ENCODE measurements at regions not wholly inside any gene's neighbourhood (a gene's known extent, or its start where the extent isn't known, plus 50 kb on each side); places are given as distances from the start of the nearest gene placed in this dataset.

DNA sequence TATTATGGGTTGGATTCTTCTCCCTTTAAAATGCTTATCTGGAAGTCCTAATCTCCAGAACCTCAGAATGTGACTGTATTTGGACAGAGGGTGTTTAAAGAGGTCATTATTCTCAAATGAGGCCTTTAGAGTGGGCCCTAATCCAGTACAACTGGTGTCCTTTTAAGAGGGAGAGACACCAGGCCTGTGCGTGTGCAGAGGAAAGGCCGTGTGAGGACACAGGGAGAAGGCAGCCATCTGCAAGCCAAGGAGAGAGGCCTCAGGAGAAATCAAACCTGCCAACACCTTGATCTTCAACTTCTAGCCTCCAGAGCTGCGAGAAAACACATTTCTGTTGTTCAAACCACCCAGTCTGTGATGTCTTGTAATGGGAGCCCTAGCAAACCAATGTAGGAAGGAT lies 235.4 kb upstream of the MYO3A start:
- Histone ChIP-seq H3K4me2 (ENCODE audit: low read depth, low read length, poor library complexity, severe bottlenecking) (no peak overlapping the region), H3K27me3 (ENCODE audit: low read length) (no peaks in the 10 kb centered on the region), H4K20me1 (ENCODE audit: low read depth, low read length) (no peaks in the 10 kb centered on the region), H3K79me2 (ENCODE audit: insufficient read depth, low read length) (no peaks in the 10 kb centered on the region), H3K9me2 (replicated peaks; ENCODE audit: insufficient read depth, low read length) (no peaks in the 10 kb centered on the region), H3F3A (ENCODE audit: insufficient read depth) (no peaks in the 10 kb centered on the region), H2AFZ (ENCODE audit: low read depth, low read length, severe bottlenecking) (no peak overlapping the region), H3K9ac (ENCODE audit: low read length) (no peak overlapping the region), H3K36me3 (ENCODE audit: low read length) (no peaks in the 10 kb centered on the region), H3K4me3 (ENCODE audit: insufficient read depth, low read length, poor library complexity, severe bottlenecking) (no peak overlapping the region), H3K9me3 (ENCODE audit: insufficient read depth, low read length) (no peaks in the 10 kb centered on the region), H3K27ac (ENCODE audit: low read depth, low read length) (no peak overlapping the region)
- TF ChIP-seq, protein P1, sequence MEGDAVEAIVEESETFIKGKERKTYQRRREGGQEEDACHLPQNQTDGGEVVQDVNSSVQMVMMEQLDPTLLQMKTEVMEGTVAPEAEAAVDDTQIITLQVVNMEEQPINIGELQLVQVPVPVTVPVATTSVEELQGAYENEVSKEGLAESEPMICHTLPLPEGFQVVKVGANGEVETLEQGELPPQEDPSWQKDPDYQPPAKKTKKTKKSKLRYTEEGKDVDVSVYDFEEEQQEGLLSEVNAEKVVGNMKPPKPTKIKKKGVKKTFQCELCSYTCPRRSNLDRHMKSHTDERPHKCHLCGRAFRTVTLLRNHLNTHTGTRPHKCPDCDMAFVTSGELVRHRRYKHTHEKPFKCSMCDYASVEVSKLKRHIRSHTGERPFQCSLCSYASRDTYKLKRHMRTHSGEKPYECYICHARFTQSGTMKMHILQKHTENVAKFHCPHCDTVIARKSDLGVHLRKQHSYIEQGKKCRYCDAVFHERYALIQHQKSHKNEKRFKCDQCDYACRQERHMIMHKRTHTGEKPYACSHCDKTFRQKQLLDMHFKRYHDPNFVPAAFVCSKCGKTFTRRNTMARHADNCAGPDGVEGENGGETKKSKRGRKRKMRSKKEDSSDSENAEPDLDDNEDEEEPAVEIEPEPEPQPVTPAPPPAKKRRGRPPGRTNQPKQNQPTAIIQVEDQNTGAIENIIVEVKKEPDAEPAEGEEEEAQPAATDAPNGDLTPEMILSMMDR (IDR thresholded peaks at IDR 0.05; ENCODE audit: insufficient read depth, low read length, poor library complexity, severe bottlenecking), result no peak
- TF ChIP-seq EZH2phosphoT487 (conservative IDR thresholded peaks at IDR 0.05; ENCODE audit: low read length), result no peak

DNA sequence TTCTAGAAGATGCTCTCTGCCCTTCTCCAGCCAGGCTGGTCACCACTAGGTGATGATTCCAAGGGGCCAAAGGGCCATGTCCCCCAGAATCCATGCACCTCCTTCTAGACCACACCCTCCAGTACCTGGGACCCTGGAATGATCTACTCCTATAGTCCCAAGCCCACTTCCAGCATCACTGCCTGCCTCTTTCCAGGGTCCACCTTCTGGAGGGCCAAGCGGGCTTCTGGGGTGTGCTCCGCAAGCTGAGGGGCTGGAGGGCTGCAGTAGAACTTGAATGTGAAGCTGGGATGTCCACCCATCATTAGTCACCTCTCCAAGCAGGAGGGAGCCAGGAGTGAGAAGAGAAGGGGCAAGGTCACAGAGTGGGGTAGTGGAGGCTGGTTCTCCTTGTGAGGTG lies 234.4 kb upstream of the MYO3A start:
- Histone ChIP-seq H3K9me3 (ENCODE audit: insufficient read depth, low read length) (no peaks in the 10 kb centered on the region), H3K79me2 (ENCODE audit: insufficient read depth, low read length) (no peaks in the 10 kb centered on the region), H4K20me1 (ENCODE audit: low read depth, low read length) (no peaks in the 10 kb centered on the region), H3K27ac (ENCODE audit: low read depth, low read length) (no peak overlapping the region), H3K4me2 (ENCODE audit: low read depth, low read length, poor library complexity, severe bottlenecking) (no peak overlapping the region), H3K4me3 (ENCODE audit: insufficient read depth, low read length, poor library complexity, severe bottlenecking) (no peak overlapping the region), H3K27me3 (ENCODE audit: low read length) (no peaks in the 10 kb centered on the region), H3K9me2 (replicated peaks; ENCODE audit: insufficient read depth, low read length) (no peaks in the 10 kb centered on the region), H2AFZ (ENCODE audit: low read depth, low read length, severe bottlenecking) (no peak overlapping the region), H3K36me3 (ENCODE audit: low read length) (no peaks in the 10 kb centered on the region), H3K9ac (ENCODE audit: low read length) (no peak overlapping the region), H3F3A (ENCODE audit: insufficient read depth) (no peaks in the 10 kb centered on the region)
- TF ChIP-seq, protein P1 (IDR thresholded peaks at IDR 0.05; ENCODE audit: insufficient read depth, low read length, poor library complexity, severe bottlenecking), result no peak
- no peak for TF ChIP-seq EZH2phosphoT487 (conservative IDR thresholded peaks at IDR 0.05; ENCODE audit: low read length)

DNA sequence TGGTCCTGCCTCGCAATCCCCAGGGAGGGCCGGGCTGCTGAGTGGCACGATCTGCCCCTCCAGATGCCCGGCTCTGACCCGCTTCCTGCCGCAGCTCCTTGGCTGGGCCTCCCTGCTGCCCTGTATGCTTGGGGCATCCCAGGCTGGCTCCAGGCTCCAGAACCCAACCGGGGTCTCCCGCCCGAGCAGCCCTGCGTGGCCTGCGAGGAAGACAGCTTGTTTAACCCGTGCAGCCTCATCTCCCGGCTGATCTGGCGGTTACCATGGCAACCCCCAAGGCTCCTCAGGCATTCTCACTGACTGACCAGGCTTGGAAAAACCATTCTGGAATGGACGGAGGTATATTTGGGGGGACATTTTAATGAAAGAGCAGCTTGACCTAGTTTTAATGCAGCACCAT lies 232.4 kb upstream of the MYO3A start:
- H3K9me2 ChIP-seq (replicated peaks; ENCODE audit: insufficient read depth, low read length), result no peaks in the 10 kb centered on the region
- no peaks in the 10 kb centered on the region for H3K79me2 ChIP-seq (ENCODE audit: insufficient read depth, low read length)
- H3K9ac ChIP-seq (ENCODE audit: low read length), result no peak overlapping the region
- H3K27ac ChIP-seq (ENCODE audit: low read depth, low read length), result no peak overlapping the region
- no peak overlapping the region for H3K4me2 ChIP-seq (ENCODE audit: low read depth, low read length, poor library complexity, severe bottlenecking)
- no peaks in the 10 kb centered on the region for H3K36me3 ChIP-seq (ENCODE audit: low read length)
- H3F3A ChIP-seq (ENCODE audit: insufficient read depth), result no peaks in the 10 kb centered on the region
- H3K9me3 ChIP-seq (ENCODE audit: insufficient read depth, low read length), result no peaks in the 10 kb centered on the region
- H4K20me1 ChIP-seq (ENCODE audit: low read depth, low read length), result no peaks in the 10 kb centered on the region
- H3K27me3 ChIP-seq (ENCODE audit: low read length), result no peaks in the 10 kb centered on the region
- TF ChIP-seq, protein P1 (IDR thresholded peaks at IDR 0.05; ENCODE audit: insufficient read depth, low read length, poor library complexity, severe bottlenecking), result no peak
- TF ChIP-seq EZH2phosphoT487 (conservative IDR thresholded peaks at IDR 0.05; ENCODE audit: low read length), result no peak
- H2AFZ ChIP-seq (ENCODE audit: low read depth, low read length, severe bottlenecking), result no peak overlapping the region
- H3K4me3 ChIP-seq (ENCODE audit: insufficient read depth, low read length, poor library complexity, severe bottlenecking), result no peak overlapping the region

DNA sequence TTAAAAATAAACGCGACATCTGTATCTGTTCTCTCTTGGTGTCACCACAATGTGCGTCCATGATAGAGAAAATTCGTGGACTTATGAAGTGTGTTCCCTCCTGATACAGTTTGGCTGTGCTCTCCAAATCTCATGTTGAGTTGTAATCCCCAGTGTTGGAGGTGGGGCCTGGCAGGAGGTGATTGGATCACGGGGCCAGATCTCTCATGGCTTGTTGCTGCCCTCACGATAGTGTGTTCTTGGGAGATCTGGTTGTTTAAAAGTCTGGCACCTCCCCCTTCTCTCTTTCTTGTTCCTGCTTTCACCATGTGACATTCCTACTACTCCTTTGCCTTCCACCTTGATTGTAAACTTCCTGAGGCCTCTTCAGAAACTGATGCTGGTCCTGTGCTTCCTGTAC lies 229.4 kb upstream of the MYO3A start:
- H2AFZ ChIP-seq (ENCODE audit: low read depth, low read length, severe bottlenecking), result no peak overlapping the region
- no peak overlapping the region for H3K4me3 ChIP-seq (ENCODE audit: insufficient read depth, low read length, poor library complexity, severe bottlenecking)
- no peaks in the 10 kb centered on the region for H3K79me2 ChIP-seq (ENCODE audit: insufficient read depth, low read length)
- no peaks in the 10 kb centered on the region for H3K27me3 ChIP-seq (ENCODE audit: low read length)
- H4K20me1 ChIP-seq (ENCODE audit: low read depth, low read length), result no peaks in the 10 kb centered on the region
- TF ChIP-seq, protein P1 (IDR thresholded peaks at IDR 0.05; ENCODE audit: insufficient read depth, low read length, poor library complexity, severe bottlenecking), result no peak
- no peak for TF ChIP-seq EZH2phosphoT487 (conservative IDR thresholded peaks at IDR 0.05; ENCODE audit: low read length)
- no peaks in the 10 kb centered on the region for H3K36me3 ChIP-seq (ENCODE audit: low read length)
- no peak overlapping the region for H3K4me2 ChIP-seq (ENCODE audit: low read depth, low read length, poor library complexity, severe bottlenecking)
- H3K9me2 ChIP-seq (replicated peaks; ENCODE audit: insufficient read depth, low read length), result no peaks in the 10 kb centered on the region
- H3K9ac ChIP-seq (ENCODE audit: low read length), result no peak overlapping the region
- no peak overlapping the region for H3K27ac ChIP-seq (ENCODE audit: low read depth, low read length)
- H3K9me3 ChIP-seq (ENCODE audit: insufficient read depth, low read length), result no peaks in the 10 kb centered on the region
- no peaks in the 10 kb centered on the region for H3F3A ChIP-seq (ENCODE audit: insufficient read depth)

All from SU-DHL-6 (cell line).